H1 (cell line): ENCODE measurements at regions not wholly inside any gene's neighbourhood (a gene's known extent, or its start where the extent isn't known, plus 50 kb on each side); places are given as distances from the start of the nearest gene placed in this dataset.

Experiments
- CTCF ChIA-PET: fragments of 300-600 bp; sonication (Branson Sonifier 250); formaldehyde crosslinking; loops from one replicate; lab custom pipeline; 2021; ENCODE audit not compliant: partially characterized antibody; lab: Charles Lee
- POLR2A ChIA-PET: fragments of 300-600 bp; sonication (Branson Sonifier 250); formaldehyde crosslinking; loops from one replicate; lab custom pipeline; 2021; ENCODE audit warnings: inconsistent platforms; ENCODE audit not compliant: partially characterized antibody; lab: Charles Lee
- DNase-seq, 2 experiments: peaks; one replicate each; pipeline versions ENCODE4 v3.0.0 to v3.0.0-alpha.2; 2010 to 2022; ENCODE audit warnings: low spot score in 2 of 2, low read depth in 1 of 2, mixed read lengths in 1 of 2
- FAIRE-seq: peaks from 2 replicates; lab custom pipeline; 2011; peaks lifted over from hg19 to GRCh38; lab: Jason Lieb, UNC
- H2AFZ ChIP-seq: 2 replicates; pipeline ENCODE4 v1.8.1; 2012; ENCODE audit warnings: low read length, inconsistent platforms
- H2AK5ac ChIP-seq: 2 replicates; pipeline ENCODE4 v1.6.1; 2013; ENCODE audit warnings: low read depth, low read length
- H2BK120ac ChIP-seq: replicated peaks from 2 replicates; pipeline ENCODE3; 2013; ENCODE audit warnings: low read depth, low read length, inconsistent platforms
- H2BK12ac ChIP-seq: 2 replicates; pipeline ENCODE4 v1.6.1; 2013; ENCODE audit warnings: low read depth, low read length
- H2BK15ac ChIP-seq: 2 replicates; pipeline ENCODE4 v1.6.1; 2013; ENCODE audit warnings: low read length
- H2BK20ac ChIP-seq: 2 replicates; pipeline ENCODE4 v1.6.1; 2013; ENCODE audit warnings: low read length
- H2BK5ac ChIP-seq: 2 replicates; pipeline ENCODE4 v1.6.1; 2013; ENCODE audit warnings: low read depth, low read length
- H3K14ac ChIP-seq: 2 replicates; pipeline ENCODE4 v1.6.1; 2013; ENCODE audit warnings: inconsistent platforms; ENCODE audit not compliant: insufficient read length
- H3K18ac ChIP-seq: 2 replicates; pipeline ENCODE4 v1.6.1; 2013; ENCODE audit warnings: low read length; ENCODE audit errors: extremely low read depth
- H3K23ac ChIP-seq: 2 replicates; pipeline ENCODE4 v1.6.1; 2013; ENCODE audit warnings: inconsistent platforms; ENCODE audit not compliant: insufficient read length
- H3K23me2 ChIP-seq: 2 replicates; pipeline ENCODE4 v1.6.1; 2013; ENCODE audit warnings: low read depth, low read length
- H3K27ac ChIP-seq: 2 replicates; pipeline ENCODE4 v1.6.1; 2011; ENCODE audit warnings: low read depth, low read length, inconsistent platforms
- H3K27me3 ChIP-seq, 4 experiments: replicated peaks in 1 of 4; 1 replicate in 1 of 4; 2 replicates in 3 of 4; pipeline versions ENCODE4 v1.6.1 to v1.8.1; 2011 to 2013; ENCODE audit warnings: low read length in 3 of 4, mild to moderate bottlenecking in 3 of 4, inconsistent platforms in 2 of 4, mixed read lengths in 2 of 4, moderate library complexity in 1 of 4; ENCODE audit not compliant: control insufficient read depth in 3 of 4, insufficient read depth in 3 of 4; ENCODE audit errors: extremely low read depth in 1 of 4
- H3K36me3 ChIP-seq, 4 experiments: 2 replicates each; pipeline versions ENCODE4 v1.6.1 to v1.8.1; 2011 to 2013; ENCODE audit warnings: mild to moderate bottlenecking in 4 of 4, low read length in 3 of 4, moderate library complexity in 2 of 4, control low read depth in 1 of 4, inconsistent platforms in 1 of 4; ENCODE audit not compliant: insufficient read depth in 4 of 4, control insufficient read depth in 2 of 4
- H3K4ac ChIP-seq: replicated peaks from 2 replicates; pipeline ENCODE3; 2013; ENCODE audit warnings: low read length, low read depth, mixed read lengths, inconsistent platforms; ENCODE audit not compliant: insufficient read length
- H3K4me1 ChIP-seq, 4 experiments: replicated peaks in 1 of 4; 1 replicate in 1 of 4; 2 replicates in 3 of 4; pipeline versions ENCODE4 v1.6.1 to v1.8.1; 2011 to 2013; ENCODE audit warnings: low read length in 3 of 4, inconsistent platforms in 2 of 4, mixed read lengths in 1 of 4; ENCODE audit not compliant: insufficient read depth in 4 of 4, control insufficient read depth in 3 of 4
- H3K4me2 ChIP-seq, 2 experiments: 2 replicates each; pipeline versions ENCODE4 v1.6.1 to v1.8.1; 2011 to 2013; ENCODE audit warnings: low read depth in 2 of 2, low read length in 2 of 2, control low read depth in 1 of 2, inconsistent platforms in 1 of 2, mild to moderate bottlenecking in 1 of 2; ENCODE audit not compliant: insufficient read depth in 1 of 2
- H3K4me3 ChIP-seq, 4 experiments: fragments of 200-600, 300-600 bp in 1 of 4; sonication (generic), shearing (Covaris generic), sonication (Bioruptor Twin) in 1 of 4; 2 replicates each; pipeline versions ENCODE4 v1.5.1 to v1.8.1; 2011 to 2016; ENCODE audit warnings: low read length in 4 of 4, low read depth in 3 of 4, control low read depth in 2 of 4, inconsistent platforms in 2 of 4, mild to moderate bottlenecking in 2 of 4, mixed read lengths in 1 of 4, moderate library complexity in 1 of 4; ENCODE audit not compliant: insufficient read depth in 2 of 4; ENCODE audit errors: extremely low read depth in 1 of 4
- H3K56ac ChIP-seq: replicated peaks from 2 replicates; pipeline ENCODE3; 2013; ENCODE audit warnings: low read depth, mild to moderate bottlenecking, mixed read lengths, low read length, inconsistent platforms; ENCODE audit not compliant: insufficient read length
- H3K79me1 ChIP-seq: 2 replicates; pipeline ENCODE4 v1.6.1; 2013; ENCODE audit warnings: low read depth, low read length, control low read depth
- H3K79me2 ChIP-seq, 2 experiments: 2 replicates each; pipeline versions ENCODE4 v1.6.1 to v1.8.1; 2012 to 2013; ENCODE audit warnings: low read length in 2 of 2, mild to moderate bottlenecking in 2 of 2, inconsistent platforms in 1 of 2; ENCODE audit not compliant: insufficient read depth in 2 of 2, control insufficient read depth in 1 of 2
- H3K9ac ChIP-seq, 4 experiments: replicated peaks in 1 of 4; 1 replicate in 1 of 4; 2 replicates in 3 of 4; pipeline versions ENCODE4 v1.6.1 to v1.8.1; 2011 to 2013; ENCODE audit warnings: low read depth in 3 of 4, low read length in 3 of 4, control low read depth in 2 of 4, mild to moderate bottlenecking in 2 of 4, moderate library complexity in 2 of 4, inconsistent platforms in 1 of 4; ENCODE audit errors: extremely low read depth in 1 of 4
- H3K9me3 ChIP-seq, 2 experiments: 2 replicates each; pipeline versions ENCODE4 v1.6.1 to v1.8.1; 2012 to 2013; ENCODE audit warnings: mild to moderate bottlenecking in 2 of 2, moderate library complexity in 2 of 2, control low read depth in 1 of 2, inconsistent platforms in 1 of 2, low read depth in 1 of 2, low read length in 1 of 2, mixed read lengths in 1 of 2; ENCODE audit not compliant: insufficient read depth in 2 of 2
- H4K20me1 ChIP-seq, 2 experiments: replicated peaks in 1 of 2; 2 replicates each; pipeline versions ENCODE3 to v1.8.1; 2011 to 2013; ENCODE audit warnings: inconsistent platforms in 2 of 2, low read length in 2 of 2, mild to moderate bottlenecking in 1 of 2; ENCODE audit not compliant: insufficient read depth in 2 of 2, control insufficient read depth in 1 of 2
- H4K5ac ChIP-seq: 2 replicates; pipeline ENCODE4 v1.6.1; 2013; ENCODE audit warnings: low read length, low read depth, mixed read lengths, inconsistent platforms; ENCODE audit not compliant: insufficient read length
- H4K8ac ChIP-seq: 2 replicates; pipeline ENCODE4 v1.8.0; 2013; ENCODE audit warnings: mild to moderate bottlenecking, moderate library complexity, low read length, inconsistent platforms; ENCODE audit not compliant: insufficient read depth; ENCODE audit errors: extremely low read depth
- H4K91ac ChIP-seq: replicated peaks from 2 replicates; pipeline ENCODE3; 2013; ENCODE audit warnings: low read length, mixed read lengths, inconsistent platforms; ENCODE audit not compliant: insufficient read length
- CEBPB ChIP-seq: IDR thresholded peaks from 2 replicates; pipeline ENCODE4 v1.6.1; 2012; ENCODE audit warnings: low read depth, low read length
- NRF1 ChIP-seq: IDR thresholded peaks from 2 replicates; pipeline ENCODE4 v1.6.1; 2011; ENCODE audit warnings: mild to moderate bottlenecking, low read depth, low read length, improper control_type of control experiment
- POU5F1 ChIP-seq: IDR thresholded peaks from 2 replicates; pipeline ENCODE4 v1.6.1; 2011; ENCODE audit warnings: low read depth, mild to moderate bottlenecking, low read length, moderate library complexity
- RAD21 ChIP-seq, 2 experiments: IDR thresholded peaks in 1 of 2; conservative IDR thresholded peaks in 1 of 2; 2 replicates each; pipeline ENCODE4 v1.6.1; 2011; ENCODE audit warnings: low read depth in 2 of 2, low read length in 2 of 2, improper control_type of control experiment in 1 of 2, inconsistent platforms in 1 of 2, mild to moderate bottlenecking in 1 of 2, moderate library complexity in 1 of 2
- TAF7 ChIP-seq: optimal IDR thresholded peaks from 2 replicates; pipeline ENCODE3; 2011; ENCODE audit warnings: low read depth, mild to moderate bottlenecking, inconsistent platforms, low read length, moderate library complexity, borderline replicate concordance
- WGBS, 2 experiments: shearing (Covaris generic) in 1 of 2; methylation state at CpG; one replicate each; pipeline versions ENCODE4 v1.1.6 to v1.1.7; 2013 to 2015; ENCODE audit warnings: low lambda C conversion rate in 2 of 2, mixed read lengths in 2 of 2, inconsistent platforms in 1 of 2, low coverage in 1 of 2, missing lambda C conversion rate in 1 of 2; ENCODE audit not compliant: insufficient replicate concordance in 2 of 2, insufficient coverage in 1 of 2, insufficient read length in 1 of 2; ENCODE audit errors: extremely low coverage in 1 of 2, missing lambda C conversion rate in 1 of 2; 5-methylcytosine and 5-hydroxymethylcytosine counted together
- TF ChIP-seq, protein P1 (sequence below), 3 experiments: IDR thresholded peaks; 1 replicate in 2 of 3; 2 replicates in 1 of 3; pipeline versions ENCODE4 v1.5.1 to v1.6.1; 2011; ENCODE audit warnings: low read length in 3 of 3, mild to moderate bottlenecking in 3 of 3, inconsistent platforms in 2 of 3, low read depth in 1 of 3, moderate library complexity in 1 of 3; ENCODE audit not compliant: insufficient read depth in 1 of 3; ENCODE audit errors: control extremely low read depth in 1 of 3

DNA sequence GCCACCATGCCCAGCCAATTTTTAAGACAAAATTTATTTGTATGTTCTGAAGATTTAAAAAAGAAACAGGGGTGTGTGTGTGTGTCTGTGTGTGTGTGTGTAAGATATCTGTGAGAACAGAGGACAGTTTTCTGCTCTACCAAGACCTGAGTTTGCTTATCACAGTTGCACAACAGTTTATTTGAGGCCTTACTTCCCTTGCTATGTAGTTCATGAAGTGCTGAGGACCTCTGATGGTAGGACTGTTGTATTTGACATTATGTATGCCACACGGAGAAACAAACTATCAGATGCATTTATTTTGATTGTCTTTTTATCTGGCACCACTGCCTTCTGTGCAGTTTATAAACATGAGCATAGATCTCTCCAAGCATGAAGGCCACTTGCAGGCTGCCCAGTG lies 355.2 kb downstream of the PBX1 start:
- no peak overlapping the region for H2BK5ac ChIP-seq
- H3K23ac ChIP-seq, result no peak overlapping the region
- no peak overlapping the region for H3K14ac ChIP-seq
- no peak overlapping the region for H4K91ac ChIP-seq
- H2BK120ac ChIP-seq, result no peak overlapping the region
- ChIA-PET CTCF (interaction anchor here (0.8 to 1.2 kb wide), 4 partner anchors 12 to 1378 kb away, joined by 3 to 4 read pairs (median 3); no protein-coding TSS in a partner anchor), POLR2A (interaction anchor here (0.6 kb wide), 1 partner anchor 1032 kb away, joined by 5 read pairs; no protein-coding TSS in a partner anchor)
- no peak overlapping the region for H4K5ac ChIP-seq
- TF ChIP-seq NRF1, result no peak
- TF ChIP-seq RAD21 (IDR thresholded peaks at IDR 0.05 in 1 of 2, conservative IDR thresholded peaks at IDR 0.05 in 1 of 2; ENCODE audit: low read depth in 2 of 2, low read length in 2 of 2), result peak; percentile 45 to 55
- TF ChIP-seq, protein P1, sequence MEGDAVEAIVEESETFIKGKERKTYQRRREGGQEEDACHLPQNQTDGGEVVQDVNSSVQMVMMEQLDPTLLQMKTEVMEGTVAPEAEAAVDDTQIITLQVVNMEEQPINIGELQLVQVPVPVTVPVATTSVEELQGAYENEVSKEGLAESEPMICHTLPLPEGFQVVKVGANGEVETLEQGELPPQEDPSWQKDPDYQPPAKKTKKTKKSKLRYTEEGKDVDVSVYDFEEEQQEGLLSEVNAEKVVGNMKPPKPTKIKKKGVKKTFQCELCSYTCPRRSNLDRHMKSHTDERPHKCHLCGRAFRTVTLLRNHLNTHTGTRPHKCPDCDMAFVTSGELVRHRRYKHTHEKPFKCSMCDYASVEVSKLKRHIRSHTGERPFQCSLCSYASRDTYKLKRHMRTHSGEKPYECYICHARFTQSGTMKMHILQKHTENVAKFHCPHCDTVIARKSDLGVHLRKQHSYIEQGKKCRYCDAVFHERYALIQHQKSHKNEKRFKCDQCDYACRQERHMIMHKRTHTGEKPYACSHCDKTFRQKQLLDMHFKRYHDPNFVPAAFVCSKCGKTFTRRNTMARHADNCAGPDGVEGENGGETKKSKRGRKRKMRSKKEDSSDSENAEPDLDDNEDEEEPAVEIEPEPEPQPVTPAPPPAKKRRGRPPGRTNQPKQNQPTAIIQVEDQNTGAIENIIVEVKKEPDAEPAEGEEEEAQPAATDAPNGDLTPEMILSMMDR (IDR thresholded peaks at IDR 0.05; ENCODE audit: control extremely low read depth in 1 of 3, insufficient read depth in 1 of 3, low read depth in 1 of 3, low read length in 3 of 3), result peak in 1 of 3 experiments; percentile 30; a peak in 1 of 4 replicates
- TF ChIP-seq CEBPB, result 0 out of 2 replicates have a peak, but pooled peaks have one; percentile 16
- no peak for TF ChIP-seq POU5F1
- no peak for TF ChIP-seq TAF7
- H4K20me1 ChIP-seq, result no peaks in the 10 kb centered on the region
- no peak overlapping the region for H3K4me3 ChIP-seq
- H3K56ac ChIP-seq, result no peak overlapping the region
- FAIRE-seq (no peak), DNase-seq (no peak)
- no peaks in the 10 kb centered on the region for H3K79me2 ChIP-seq
- H2BK15ac ChIP-seq, result no peak overlapping the region
- 89% methylated on average over 1 of the region's 1 CpG; no CpG with 5 or more reads in 1 of the 2 experiments for WGBS, 2 experiments
- H3K36me3 ChIP-seq, result no peaks in the 10 kb centered on the region
- no peaks in the 10 kb centered on the region for H3K23me2 ChIP-seq
- H3K9ac ChIP-seq, result no peak overlapping the region
- H3K27me3 ChIP-seq, result no peaks in the 10 kb centered on the region
- H3K79me1 ChIP-seq, result no peaks in the 10 kb centered on the region
- no peak overlapping the region for H4K8ac ChIP-seq
- no peak overlapping the region for H2BK12ac ChIP-seq
- no peak overlapping the region for H2AK5ac ChIP-seq
- H3K9me3 ChIP-seq, result no peaks in the 10 kb centered on the region
- no peak overlapping the region for H3K4ac ChIP-seq
- H3K4me2 ChIP-seq, result no peak overlapping the region
- H3K18ac ChIP-seq, result no peak overlapping the region
- no peak overlapping the region for H2BK20ac ChIP-seq
- H3K4me1 ChIP-seq, result no peaks in the 10 kb centered on the region
- H3K27ac ChIP-seq, result no peak overlapping the region
- no peak overlapping the region for H2AFZ ChIP-seq
